ENCODE measurements at regions not wholly inside any gene's neighbourhood (a gene's known extent, or its start where the extent isn't known, plus 50 kb on each side); places are given as distances from the start of the nearest gene placed in this dataset.
"Not testable (repeated sequence)": the region's sequence is repeated elsewhere in the genome, so short reads cannot be mapped to it uniquely, and the experiment has no call there.

DNA sequence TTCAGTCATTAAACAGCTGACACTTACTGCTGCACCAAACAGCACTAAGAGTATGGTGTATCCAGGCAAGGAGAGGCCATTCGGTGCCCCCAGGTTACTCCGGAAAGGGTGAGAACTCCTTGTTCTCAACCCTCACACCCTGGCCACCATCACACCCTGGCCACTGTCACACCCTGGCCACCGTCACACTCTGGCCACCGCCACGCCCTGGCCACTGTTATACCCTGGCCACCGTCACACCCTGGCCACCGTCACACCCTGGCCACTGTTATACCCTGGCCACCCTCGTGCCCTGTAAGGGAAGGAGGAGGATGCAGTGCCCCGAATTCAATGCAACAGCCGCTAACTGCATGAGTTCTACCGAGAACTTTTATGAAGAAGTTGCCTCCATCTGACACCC, 644.4 kb downstream of the TBC1D22A start:
- DNase-seq: no peak

DNA sequence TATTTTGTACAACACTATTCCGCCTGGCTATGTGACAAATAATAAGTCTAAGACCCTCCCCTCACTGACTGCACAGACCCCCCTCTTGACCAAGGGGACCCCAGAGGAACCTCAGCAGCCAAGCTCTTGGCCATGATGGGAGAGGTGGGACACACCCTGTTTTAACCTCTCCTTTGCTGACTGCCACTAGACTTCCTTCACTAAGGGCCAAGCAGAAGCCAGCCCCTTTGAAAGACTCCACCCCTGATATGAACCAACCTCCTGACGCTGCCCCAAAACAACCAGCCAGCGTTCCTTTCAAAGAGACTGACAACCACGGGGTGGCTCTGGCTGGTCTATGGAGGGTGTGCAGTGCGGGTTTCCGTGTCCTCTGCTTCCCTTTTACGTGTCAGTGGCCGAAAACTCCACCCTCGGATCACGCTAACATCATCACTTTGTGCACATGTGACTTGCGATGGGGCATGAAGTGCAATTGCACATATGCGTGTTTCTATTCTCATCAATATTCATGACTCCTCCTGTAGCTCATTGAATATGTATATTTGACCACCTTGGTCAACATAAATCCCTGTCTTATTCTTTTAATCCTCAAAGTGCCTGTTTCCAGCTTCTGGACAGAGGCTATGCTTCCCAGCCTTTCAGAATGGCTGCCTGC, 643.9 kb downstream of the TBC1D22A start:
- DNase-seq: no peak

DNA sequence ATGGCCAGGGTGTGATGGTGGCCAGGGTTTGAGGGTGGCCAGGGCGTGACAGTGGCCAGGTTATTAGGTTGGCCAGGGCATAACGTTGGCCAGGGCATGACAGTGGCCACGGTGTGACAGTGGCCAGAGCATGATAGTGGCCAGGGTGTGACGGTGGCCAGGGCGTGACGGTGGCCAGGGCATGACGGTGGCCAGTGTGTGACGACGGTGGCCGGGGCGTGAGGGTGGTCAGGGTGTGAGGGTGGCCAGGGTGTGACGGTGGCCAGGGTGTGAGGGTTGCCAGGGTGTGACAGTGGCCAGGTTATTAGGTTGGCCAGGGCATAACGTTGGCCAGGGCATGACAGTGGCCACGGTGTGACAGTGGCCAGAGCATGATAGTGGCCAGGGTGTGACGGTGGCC, 642.8 kb downstream of the TBC1D22A start:
- DNase-seq: not testable (repeated sequence)

GRCh38 chr22:47402876-47403525, 640.6 kb downstream of the TBC1D22A start:
- no peak for DNase-seq

GRCh38 chr22:47401976-47402770, 639.7 kb downstream of the TBC1D22A start:
- DNase-seq: no peak

DNA sequence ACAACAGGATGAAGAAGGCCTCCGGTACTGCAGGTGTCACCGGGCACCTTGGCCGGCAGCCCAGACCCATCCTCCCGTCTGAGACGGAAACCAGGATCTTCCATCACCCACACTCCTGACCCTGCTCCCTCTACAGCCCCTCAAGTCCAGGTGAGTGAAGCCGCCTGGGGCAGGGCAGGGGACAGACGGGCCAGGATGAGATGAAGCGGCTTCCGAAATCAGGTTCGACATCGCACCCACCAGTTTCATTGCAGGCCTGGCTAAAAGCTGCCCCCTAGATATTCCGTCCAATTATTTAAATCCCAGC, 639.1 kb downstream of the TBC1D22A start:
- no peak for DNase-seq

- DNase-seq: no peak
These were observed 638.5 kb downstream of the TBC1D22A start for GRCh38 chr22:47400701-47401591.

DNA sequence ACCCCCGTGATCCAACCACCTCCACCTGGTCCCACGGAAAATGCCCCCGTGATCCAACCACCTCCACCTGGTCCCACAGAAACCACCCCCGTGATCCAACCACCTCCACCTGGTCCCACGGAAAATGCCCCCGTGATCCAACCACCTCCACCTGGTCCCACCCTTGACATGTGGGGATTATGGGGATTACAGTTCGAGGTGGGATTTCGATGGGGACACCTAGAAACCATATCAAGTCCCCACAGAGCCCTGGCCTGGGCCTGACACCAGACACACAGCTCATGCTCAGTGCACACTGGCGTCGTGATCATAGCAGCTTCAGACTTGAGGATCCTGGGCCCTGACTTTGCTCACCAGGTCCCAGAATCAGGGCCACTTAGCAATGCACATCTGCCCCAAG, 637.7 kb downstream of the TBC1D22A start:
- DNase-seq: not testable (repeated sequence)

- no peak for DNase-seq
These were observed 636.7 kb downstream of the TBC1D22A start for GRCh38 chr22:47398921-47399790.

- DNase-seq: no peak
These were observed 636.0 kb downstream of the TBC1D22A start for GRCh38 chr22:47398491-47398890.

DNA sequence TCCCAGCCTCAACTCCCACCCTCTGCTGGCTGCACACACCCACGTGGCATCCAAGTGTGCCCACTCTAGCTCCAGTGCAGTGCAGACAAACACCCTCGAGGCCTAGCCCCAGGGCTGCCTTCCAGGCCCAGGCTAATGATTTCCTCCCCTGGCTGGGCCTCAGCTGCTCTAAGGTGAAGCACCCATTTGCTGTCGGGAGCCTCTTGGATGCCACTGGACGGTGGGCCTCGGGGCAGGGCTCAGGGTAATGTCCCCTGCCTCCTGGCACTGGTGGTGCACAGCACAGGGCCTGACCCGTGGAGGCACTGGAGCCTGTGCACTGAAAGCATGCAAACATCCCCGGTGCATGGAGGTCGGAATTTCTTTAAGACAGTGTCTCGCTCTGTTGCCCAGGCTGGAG, 635.2 kb downstream of the TBC1D22A start:
- DNase-seq: no peak

DNA sequence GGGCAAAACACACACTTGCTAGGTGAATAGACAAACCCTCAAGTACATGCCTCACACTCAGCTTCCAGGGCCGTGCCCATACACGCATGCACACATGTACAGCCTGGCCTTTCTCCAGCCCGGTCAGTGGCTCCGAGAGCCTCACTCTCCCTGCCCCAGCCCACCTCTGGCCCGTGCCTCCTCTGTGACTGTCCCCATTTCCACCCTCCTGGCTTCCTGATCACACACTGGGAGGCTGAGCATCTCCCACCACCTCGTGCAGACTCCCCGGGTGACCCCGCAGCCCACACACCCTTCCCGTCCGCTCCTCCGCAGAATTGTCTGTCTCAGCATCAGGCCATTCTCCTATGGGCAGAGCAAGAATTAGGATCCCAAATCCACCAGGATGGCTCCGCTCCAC, 634.1 kb downstream of the TBC1D22A start:
- DNase-seq: no peak

GRCh38 chr22:47396105-47396504, 633.7 kb downstream of the TBC1D22A start:
- DNase-seq: no peak

- no peak for DNase-seq
These were observed 633.0 kb downstream of the TBC1D22A start for GRCh38 chr22:47395481-47395880.

DNA sequence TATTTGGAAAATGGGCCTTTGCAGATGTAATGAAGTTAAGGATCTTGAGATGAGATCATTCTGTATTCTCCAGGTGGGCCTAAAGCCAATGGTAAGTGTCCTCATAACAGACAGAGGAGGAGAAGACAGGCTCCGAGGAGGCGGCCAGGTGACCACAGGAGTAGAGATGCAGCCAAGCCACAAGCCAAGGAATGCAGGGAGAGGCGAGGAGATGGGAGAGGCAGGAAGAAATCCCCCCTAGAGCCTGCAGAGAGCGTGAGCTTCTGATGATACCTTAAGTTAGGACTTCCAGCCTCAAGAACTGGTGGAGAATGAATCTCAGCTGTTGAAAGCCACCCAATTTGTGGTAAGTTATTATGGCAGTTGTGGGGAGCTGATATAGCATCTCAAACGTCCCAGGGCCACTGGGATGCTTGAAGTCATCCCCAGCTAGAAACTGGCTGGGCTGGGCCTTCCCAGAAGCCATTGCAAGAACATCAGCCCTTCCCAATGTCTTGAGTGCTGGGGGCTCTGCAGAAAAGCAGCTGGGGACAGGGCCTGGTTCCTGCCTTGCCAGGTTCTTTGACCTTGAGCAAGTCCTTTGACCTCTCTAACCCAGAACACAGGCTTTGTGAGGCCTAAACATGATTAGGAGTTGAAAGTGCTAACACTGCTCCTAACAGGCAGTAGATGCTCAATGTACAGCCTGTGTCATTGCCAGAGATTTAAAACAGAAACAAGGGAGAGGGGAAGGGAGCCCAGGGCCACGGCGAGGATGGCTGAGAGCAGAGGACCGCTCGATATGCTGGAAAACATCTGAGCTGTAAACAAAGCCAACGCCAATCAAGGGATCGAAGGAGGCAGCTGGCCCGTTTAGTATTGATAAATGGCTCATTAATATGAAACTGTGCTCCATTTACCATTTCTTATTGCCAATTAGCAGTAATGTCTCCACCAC, 632.3 kb downstream of the TBC1D22A start:
- DNase-seq: no peak

DNA sequence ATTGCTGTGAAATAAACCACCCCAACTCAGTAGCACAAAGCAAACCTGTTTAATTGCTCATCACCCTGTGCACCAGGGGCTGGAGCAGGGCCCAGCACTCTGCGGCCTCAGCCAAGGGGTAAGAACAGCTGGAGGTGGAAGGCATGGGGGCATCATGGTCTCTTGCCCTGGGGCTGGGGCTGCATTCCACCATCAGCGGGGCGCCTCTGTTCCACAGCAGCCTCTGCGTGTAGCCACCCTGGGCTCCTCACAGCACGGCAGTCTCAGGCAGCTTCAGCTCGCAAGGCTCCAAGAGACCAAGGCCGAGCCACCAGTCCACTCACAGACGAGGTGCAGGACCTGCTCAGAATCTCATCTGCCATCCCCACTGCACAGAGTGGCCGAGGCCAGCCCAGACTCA, 630.7 kb downstream of the TBC1D22A start:
- DNase-seq: no peak

- DNase-seq: no peak
These were observed 630.3 kb downstream of the TBC1D22A start for GRCh38 chr22:47392729-47393128.

DNA sequence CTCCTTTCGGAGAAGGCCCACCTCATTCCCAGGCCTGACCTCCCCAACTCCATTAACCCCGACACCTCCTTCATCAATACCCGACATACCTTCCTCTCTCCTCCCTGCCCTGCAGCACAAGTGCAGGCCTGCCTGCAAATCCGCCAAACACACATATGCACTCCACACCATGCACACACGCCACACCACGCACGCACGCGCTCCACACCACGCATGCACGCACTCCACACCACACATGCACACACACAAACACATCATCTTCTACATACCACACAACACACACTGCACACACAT, 629.6 kb downstream of the TBC1D22A start:
- no peak for DNase-seq

- DNase-seq: no peak
These were observed 629.0 kb downstream of the TBC1D22A start for GRCh38 chr22:47391169-47392053.

Measured in activated CD4-positive, alpha-beta T cell treated with anti-CD3 and anti-CD28 coated beads, Interleukin-2, amount 50 U/mL, for 16 hours (primary cell).